GM21576 (cell line): ENCODE measurements at regions not wholly inside any gene's neighbourhood (a gene's known extent, or its start where the extent isn't known, plus 50 kb on each side); places are given as distances from the start of the nearest gene placed in this dataset.
"Not testable (repeated sequence)": the region's sequence is repeated elsewhere in the genome, so short reads cannot be mapped to it uniquely, and the experiment has no call there.

Source experiments
- ATAC-seq: cut with Tn5 transposase; IDR thresholded peaks from one replicate; pipeline ENCODE4 v1.9.1; 2021; ENCODE audit warnings: mild to moderate bottlenecking, moderate library complexity; ENCODE audit not compliant: unreplicated experiment

DNA sequence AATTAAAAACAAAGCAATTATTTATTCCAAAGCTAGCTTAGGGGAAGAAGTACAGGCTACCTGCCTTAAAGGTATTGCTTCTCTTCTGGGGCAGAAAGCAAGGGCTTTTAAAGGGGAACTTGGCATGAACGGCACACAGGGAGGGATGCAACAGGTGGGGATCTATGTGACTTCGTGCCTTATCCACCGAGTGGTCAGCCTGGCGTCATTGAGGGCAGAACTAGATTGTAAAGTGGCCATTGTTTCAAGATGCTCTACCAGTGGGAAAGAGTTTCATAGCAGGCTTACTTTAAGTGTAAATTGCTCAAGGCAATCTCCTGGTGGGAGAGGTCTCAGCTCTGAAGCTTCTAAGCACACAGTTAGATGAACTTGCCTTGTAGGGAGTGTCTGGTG lies 360.4 kb downstream of the ATP23 start:
- no peak for ATAC-seq

DNA sequence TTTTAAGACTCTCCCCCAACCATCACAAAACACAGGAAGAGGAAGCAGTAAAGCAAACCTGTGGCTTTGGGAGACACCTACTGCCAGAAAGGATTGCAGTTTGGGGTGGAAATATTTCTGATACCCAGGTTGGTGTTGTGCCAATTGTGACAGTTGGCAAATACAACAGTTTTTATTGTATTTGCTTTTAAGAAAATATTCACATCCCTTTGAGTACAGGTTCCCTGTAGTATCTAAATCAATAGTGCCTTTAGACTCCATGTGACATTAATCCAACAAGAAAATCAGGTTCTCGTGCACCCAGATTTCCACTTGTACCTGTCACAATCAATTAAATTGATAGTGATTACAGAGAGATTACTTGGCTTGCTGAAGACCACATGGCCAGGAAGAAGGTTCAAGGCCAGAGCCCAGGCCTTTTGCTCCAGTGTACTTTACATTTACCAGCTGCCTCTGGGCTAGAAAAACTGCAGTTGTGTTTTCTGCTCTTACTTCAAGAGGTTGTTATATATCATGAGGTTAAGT lies 361.2 kb downstream of the ATP23 start:
- ATAC-seq, result no peak

DNA sequence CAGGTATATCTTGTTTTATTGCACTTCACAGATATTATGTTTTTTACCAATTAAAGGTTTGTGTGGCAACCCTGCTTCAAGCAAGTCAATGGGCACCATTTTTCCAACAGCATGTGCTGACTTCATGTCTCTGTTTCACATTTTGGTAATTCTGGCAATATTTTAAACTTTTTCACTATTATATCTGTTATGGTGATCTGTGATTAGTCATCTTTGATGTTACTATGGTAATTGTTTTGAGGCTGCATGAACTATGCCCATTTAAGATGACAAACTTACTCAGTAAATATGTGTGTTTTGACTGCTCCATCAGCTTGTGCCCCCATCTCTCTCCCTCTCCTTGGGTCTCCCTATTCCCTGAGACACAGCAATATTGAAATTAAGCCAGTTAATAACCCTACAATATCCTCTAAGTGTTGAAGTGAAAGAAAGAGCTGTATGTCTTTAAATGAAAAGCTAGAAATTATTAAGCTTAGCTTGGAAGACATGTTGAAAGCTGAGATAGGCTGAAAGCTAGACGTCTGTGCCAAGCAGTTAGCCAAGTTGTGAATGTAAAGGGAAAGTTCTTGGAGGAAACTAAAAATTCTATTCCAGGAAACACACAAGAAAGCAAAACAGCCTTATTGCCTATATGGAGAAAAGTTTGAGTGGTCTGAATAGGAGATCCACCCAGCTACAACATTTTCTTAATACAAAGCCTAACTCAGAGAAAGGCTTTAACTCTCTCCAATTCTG lies 365.1 kb downstream of the ATP23 start:
- ATAC-seq, result no peak

DNA sequence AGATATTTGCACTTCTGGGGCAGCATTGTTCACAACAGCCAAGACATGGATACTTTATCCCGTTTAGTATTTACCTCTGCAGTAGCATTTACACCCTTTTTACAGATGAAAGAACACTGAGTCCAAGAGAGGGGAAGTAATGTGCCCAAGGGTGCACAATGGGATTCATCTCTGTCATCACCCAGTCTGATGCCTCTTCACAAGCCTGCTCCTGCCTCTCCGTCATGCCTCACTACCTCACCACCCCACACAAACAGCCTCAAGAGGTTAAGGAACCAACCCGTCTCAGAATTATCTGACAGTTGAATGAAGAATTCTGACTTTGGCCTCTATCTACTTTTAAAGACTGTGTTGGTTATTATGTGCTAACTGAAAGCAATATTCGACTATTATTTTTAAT lies 368.4 kb downstream of the ATP23 start:
- ATAC-seq, result no peak

DNA sequence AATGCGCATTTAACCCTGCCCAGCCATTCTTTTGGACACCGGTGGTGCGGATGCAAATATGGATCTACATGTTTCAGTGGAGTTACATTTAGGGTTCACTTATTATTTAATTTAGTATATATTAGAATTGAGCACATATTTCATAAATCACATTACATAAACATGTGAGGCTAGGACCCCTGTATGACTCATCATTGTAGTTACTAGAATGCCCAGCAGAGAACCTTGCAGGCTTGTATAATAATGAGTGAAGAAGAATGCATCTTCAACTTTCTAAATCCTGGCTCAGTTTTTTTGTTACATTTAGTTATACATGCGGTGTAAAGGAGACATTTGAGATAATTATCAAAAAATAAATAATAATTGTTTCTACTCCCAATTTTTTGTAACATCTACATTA lies 369.0 kb downstream of the ATP23 start:
- no peak for ATAC-seq

DNA sequence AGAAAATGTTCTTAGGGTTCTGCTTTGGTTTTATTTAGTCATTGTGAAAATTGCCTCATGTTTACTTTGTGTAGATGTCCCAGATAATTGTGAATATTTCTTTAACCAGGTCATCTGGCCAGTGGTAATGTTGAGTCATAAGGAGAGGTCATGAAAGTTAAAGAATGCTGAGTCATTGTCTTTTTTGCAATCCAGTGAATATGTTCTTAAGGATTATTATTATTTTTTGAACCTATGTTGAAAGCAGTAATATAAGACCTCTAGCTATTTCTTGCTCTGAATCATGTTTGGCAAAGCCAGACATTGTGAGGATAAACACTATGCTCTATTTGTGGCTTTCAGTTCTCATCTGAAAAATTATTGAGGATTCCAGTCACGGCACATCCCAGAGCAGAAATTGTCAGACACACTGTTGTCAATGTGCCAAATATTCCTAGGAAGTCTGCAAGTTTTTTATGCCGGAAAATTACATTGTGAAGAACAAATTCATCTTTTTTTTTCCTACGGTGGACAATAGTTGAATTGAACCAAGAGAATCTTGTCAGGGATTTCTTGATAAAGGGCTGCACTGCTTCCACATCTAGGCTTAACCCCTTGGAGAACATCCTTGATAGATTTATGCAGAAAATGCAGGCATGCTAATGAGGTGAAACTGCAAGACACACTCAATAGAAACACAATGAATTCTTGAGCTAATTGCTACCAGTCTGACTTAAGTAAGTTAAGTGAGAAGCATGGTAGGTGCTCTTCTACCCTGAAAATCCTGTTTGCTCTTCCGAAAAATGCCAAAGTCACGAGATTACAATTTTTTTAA lies 369.6 kb downstream of the ATP23 start:
- no peak for ATAC-seq

DNA sequence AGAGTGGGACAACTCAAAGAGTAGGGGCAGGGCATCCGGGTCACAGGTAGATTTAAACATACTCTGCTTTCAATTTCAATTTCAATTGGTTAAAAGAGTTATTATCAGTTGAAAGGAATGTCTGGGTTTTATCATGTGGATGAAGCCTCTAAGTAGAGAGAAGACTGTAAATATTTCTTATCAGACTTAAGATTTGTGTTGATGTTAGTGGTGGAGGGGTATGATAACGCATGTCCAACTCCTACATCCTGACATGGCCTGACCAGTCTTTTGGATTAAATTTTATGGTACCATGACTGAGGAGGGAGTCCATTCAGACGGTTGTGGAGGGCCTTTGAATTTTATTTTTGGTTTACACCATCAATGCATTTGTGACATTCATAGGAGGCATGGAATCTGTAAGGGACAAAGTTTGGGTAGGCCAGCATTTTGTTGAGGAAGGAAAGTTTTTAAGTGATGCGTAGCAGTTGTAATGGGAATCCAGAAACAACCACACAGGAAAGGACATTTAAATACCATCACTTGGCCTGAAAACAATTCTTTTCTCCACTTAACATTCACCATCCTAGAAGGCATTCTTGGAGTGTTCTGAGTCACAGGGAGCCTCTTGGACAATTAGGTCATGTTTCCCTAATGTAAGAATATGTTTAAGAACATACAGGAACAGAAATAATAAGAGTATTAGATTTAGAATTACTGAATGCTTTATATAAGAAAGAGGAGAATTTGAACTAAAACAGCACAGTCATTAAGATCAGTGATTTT lies 371.9 kb downstream of the ATP23 start:
- no peak for ATAC-seq

DNA sequence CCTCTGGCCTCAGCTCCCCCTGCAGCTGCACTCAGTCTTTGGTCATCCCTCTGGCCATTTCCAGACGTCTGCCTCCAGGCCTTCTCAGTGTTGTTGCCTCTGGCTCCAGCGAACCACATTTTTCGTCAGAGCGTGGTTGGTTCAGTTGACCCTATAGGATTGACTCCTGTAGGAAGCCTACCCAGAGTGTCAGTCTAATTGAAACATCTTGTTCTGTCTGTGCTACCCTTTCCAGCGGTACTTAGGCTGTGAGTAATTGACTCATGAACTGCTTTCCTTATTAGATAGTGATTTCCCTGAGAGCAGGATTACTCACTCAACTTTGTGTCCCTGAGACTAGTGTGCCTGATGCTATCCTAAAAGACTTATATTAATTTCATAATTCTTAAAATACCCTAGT lies 373.2 kb downstream of the ATP23 start:
- no peak for ATAC-seq

DNA sequence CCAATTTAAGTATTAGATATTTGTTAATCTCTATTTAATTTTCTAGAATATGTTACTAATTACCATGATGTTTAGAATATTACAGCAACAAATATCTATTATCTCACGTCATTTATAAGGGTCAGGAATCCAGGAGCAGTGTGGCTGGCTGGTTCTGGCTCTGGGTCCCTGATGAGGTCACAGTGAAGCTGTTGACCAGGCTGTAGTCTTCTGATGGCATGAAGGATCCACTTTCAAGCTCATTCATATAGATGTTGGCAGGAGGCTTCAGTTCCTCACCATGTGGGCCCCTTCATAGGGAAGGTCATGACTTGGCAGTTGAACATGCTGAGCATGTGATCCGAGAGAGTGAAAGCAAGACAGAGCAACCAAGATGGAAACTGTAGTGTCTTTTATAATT lies 375.6 kb downstream of the ATP23 start:
- no peak for ATAC-seq

DNA sequence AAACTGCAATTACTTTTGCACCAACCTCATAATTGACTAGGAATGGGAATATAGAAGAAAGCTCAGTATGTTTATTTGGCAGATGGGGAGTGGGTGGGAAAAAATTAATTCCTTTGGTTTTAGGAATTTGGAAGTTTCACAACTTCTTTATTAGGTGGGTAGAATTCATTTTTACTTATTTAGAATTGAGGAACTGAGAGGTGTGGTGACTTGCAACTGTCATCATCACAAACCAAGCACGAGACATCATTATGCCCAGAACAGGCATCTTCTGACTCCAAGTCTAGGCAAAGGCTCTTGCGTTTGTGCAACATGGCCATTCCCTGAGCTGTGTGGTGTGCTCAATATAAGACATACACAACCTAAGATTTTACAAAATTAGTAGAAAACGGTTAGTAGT lies 380.0 kb downstream of the ATP23 start:
- peak; percentile 88 for ATAC-seq

DNA sequence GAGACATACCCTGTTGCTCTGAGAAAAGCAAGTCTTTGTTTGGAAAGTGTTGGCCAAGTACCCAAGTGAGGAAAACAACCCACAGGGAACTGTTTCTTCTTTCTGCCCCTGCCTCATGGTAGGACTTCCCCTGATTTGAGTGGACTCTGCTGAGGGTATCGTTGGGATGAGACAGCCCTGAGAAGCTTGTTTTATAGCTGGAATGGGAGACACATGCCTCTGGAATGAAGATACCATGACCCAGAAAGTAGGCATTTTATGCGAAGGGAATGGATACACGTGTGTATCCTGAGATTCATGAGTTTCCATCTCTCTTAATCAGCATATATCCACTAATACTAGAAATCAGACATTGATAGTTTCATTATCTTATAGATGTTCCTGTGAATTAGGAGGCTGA lies 382.3 kb downstream of the ATP23 start:
- ATAC-seq, result no peak

DNA sequence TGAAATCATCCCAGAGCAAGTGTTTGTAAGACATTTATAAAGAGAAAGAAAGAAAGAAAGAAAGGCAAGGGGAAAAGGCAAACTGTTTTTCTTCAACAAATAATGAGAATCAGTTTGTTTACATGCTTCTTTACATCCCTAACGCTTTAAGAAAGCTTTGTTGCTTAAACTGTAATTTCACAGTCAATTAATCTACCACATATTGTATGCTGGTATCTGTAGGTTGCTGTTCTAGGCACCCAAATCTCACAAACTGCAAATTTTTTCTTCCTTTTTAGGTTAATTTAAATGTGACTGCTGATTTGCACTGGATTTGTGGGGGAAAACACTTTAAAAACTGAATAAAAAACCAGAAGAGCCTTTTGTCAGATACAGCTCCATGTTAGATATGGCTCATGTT lies 384.2 kb downstream of the ATP23 start:
- ATAC-seq, result no peak

DNA sequence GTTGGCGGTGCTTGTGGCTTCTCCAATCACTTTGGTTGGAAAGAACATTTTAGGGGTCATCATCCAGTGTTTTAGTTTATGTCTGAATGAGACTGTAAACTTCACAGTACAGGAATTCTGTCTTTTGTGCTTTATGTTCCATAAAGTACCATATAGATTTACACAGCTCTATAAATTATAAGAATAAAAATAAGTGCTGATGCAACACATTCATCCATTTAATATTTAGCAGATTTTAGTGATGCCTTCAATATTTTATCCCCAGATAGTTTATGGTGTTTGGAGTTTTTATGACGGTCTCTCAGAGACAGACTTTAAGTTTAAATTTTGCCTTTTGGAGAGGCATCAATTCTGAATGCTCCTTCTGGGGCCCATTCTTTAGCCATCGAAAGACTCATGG lies 385.2 kb downstream of the ATP23 start:
- ATAC-seq, result no peak

DNA sequence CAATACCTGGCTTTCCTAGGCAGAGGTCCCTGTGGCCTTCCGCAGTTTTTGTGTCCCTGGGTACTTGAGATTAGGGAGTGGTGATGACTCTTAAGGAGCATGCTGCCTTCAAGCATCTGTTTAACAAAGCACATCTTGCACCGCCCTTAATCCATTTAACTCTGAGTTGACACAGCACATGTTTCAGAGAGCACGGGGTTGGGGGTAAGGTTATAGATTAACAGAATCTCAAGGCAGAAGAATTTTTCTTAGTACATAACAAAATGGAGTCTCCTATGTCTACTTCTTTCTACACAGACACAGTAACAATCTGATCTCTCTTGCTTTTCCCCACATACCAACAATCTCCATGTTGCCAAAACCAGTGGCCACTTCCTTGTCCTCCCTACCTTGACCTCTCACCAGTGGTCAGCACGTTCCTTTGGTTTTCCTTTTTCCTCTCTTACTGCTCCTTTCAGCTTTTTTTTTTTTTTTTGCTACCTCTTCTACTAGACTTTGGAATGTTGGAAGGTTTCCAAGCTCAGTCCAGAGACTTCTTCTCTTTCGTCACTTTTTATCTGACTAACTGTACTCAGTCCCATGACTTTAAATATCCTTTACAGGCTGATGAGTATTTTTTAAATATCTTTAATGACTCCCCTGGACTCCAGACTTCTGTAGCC lies 395.3 kb downstream of the ATP23 start:
- ATAC-seq, result not testable (repeated sequence)

DNA sequence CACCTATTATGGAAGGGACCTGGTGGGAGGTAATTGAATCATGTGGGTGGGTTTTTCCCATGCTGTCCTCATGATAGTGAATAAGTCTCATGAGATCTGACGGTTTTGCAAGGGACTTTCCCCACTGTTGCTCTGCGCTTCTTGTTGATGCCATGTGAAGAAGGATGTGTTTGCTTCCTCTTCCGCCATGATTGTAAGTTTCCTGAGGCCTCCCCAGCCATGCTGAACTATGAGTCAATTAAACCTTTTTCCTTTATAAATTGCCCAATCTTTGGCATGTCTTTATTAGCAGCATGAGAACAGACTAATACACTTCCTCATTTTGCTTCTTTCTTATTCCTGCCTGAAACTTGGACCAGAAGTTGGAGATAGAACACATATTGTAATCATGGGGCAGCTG lies 396.2 kb downstream of the ATP23 start:
- not testable (repeated sequence) for ATAC-seq

DNA sequence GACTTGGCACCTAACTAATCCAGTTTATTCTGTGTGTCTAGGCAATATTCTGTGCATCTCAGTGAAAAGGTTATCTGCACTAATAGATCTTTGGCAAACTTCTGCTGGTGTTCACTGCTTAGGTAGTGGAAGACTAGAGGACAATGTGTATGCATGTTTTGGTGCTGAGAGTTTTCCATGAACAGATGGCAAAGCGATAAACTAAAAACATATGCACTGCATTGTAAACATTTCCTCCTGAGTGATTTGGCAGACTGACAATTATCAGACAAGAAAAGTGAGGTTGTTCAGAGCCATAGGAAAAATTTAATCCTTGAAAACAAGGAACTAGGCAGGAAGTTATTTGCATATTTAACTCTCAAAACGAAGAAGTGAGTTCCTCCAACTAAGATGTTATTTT lies 400.4 kb downstream of the ATP23 start:
- no peak for ATAC-seq

DNA sequence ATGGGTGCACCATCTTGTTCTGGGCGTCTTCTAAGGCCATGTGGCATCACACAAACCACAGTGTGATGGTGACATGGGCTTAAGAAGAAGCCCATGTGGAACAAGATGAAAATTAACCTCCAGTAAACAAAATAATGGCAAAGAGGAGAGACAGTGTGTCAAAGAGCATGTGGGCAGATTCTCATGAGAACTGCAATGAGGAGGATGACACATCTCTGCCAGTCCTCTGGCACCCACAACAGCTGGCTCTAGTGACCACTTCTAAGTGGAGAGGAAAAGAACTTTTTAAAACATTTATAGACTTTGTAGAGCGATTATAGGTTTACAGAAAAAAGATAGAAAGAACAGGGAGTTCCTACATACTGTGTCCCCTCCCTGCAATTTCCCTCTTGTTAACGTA lies 401.4 kb downstream of the ATP23 start:
- no peak for ATAC-seq

DNA sequence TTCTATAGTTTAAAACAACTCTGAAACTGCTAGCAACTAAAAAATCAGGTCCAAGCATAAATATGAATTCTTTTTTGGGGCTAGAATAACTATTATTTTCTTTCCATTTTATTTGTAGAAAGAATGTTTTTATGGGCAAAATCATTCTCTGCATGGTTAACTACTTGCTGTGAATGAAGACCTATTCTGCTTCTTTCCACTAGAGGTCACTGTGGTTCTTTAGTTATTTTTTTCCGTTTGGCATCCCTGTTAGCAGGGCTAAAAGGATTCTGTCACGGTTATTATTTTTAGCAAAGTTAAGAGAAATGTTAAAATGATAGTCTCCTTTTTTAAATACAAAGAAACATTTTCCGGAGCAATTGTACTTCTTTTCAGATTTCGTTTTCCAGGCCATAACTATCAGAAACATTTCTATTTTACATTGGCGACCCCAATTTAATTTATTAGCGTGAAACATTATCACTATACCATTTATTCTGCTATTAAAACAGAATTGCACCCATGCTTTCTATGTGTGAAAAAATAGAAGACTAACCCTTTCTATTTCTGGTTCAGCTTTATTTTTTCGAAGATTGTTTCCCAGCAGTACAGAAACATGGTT lies 404.8 kb downstream of the ATP23 start:
- peak; percentile 58 for ATAC-seq

DNA sequence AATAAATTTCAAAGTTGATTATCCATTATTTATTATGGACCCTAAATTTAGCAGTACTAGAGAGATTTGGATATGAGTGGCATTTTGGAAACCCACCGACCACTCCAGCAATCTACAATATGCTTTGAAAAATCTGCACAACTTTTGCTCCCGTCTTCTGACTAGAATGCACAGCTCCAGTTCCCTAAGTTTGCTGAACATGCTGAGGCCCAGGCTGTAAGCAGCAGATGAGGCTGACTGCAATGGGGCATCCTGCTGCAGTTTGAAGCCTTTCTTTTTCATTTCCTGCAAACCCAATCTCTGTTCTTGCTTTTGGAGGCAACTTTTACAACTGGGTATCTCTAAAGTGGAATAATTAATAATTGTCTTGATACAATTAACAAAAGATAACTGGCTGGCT lies 405.8 kb downstream of the ATP23 start:
- no peak for ATAC-seq

DNA sequence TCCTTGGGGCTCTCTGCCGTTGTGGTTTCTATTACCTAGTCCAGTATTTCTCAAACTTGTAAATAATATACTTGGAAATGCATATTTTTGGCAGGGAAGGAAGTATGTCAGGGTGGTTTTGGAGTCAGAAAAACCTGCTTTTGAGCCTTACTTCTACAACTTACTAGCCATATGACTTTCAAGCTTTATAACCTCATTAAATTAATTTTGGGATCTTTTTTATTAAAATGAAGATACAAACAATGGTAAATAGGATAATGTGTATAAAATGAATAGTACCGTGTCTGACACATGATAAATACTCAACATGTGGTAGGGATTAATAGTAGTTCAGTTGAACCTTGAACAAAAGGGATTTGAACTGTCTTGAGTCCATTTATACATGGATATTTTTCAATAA lies 406.3 kb downstream of the ATP23 start:
- no peak for ATAC-seq

DNA sequence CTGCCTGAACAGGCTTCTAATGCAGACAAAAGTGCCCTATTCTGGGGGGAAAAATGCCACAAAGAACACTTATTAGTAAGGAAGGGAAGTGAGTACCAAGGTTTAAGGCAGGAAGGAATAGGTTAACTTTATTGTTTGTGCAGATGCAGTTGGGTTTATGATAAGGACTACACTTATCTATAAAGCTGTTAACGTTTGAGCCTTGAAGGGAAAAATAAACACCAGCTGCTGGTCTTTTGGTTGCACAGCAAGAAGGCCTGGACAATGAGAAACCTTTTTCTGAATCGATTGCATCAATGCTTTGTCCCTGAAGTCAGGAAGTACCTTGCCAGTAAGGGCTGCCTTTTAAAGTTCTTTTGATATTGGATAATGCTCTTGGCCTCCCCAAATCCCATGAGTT lies 407.8 kb downstream of the ATP23 start:
- no peak for ATAC-seq
